ENCODE measurements at regions not wholly inside any gene's neighbourhood (a gene's known extent, or its start where the extent isn't known, plus 50 kb on each side); places are given as distances from the start of the nearest gene placed in this dataset.

DNA sequence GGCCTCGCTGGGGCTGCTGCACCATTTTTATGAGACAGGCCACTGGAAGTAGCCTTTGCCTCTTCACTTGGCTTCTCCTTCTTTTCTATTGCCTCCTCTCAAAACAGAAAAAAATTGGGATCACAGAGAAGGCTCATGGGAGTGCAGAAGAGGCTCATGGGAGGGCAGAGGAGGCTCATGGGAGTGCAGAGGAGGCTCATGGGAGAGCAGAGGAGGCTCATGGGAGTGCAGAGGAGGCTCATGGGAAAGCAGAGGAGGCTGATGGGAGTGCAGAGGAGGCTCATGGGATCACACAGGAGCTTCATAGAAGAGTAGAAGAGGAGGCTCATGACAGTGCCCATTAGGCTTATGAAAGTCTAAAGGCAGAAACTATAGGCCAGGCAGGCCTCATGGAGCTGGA lies 211.2 kb downstream of the IRF8 start:
- DNase-seq = no peak

DNA sequence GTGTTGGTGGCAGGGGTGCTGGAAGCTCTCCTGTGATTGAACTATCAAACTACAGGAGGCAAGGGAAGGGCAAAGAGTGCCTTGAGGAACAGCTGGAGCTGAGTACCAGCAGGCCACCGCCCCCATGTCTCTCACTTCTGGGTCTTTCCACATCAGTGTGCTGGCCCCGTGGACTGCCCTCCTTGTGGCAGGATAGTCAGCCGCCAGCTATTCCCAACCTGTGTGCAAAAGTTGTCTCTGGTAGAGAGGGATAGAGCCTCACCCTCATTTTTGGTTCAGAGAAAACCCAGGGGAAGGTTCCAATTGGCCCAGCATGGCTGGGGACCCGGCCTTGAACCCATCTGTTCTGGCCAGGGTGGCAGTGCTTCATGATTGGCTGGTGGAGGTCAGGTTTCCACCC lies 211.8 kb downstream of the IRF8 start:
- DNase-seq = no peak

DNA sequence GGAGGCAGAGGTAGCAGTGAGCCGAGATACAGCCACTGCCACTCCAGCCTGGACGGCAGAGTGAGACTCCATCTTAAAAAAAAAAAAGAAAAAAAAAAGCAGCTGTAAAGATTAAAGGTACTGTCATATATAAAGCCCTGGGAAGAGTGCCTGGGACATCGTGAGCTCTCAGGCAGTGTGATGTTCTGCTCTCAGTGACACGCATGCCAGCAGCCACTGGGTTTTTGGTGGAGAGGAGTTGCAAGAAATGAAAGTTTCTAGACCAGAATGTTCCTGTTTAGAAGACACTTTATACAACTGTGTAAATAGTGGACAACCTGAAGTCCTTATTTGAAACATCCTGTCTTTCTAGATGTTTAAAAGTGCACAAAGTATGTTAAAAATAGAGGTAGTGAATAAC lies 213.2 kb downstream of the IRF8 start:
- no peak for DNase-seq

DNA sequence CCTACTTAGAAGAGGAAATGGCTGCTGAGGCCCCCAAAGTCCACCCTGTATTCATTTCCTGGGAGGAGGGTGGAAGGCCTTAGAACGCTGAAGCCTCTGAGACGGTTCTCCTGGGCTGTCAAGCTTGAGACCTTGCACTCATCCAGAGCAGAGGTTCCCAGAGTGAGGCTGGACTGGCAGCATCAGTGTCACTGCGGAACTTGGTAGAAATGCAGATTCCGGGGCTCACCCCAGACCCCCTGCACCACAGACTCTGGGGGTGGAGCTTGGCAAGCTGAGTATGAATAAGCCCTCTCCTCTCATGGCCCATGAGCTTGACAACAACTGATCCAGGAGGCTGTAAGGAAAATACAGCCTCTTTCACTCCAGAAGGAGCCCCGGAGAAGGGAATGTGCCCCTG lies 218.3 kb downstream of the IRF8 start:
- no peak for DNase-seq

DNA sequence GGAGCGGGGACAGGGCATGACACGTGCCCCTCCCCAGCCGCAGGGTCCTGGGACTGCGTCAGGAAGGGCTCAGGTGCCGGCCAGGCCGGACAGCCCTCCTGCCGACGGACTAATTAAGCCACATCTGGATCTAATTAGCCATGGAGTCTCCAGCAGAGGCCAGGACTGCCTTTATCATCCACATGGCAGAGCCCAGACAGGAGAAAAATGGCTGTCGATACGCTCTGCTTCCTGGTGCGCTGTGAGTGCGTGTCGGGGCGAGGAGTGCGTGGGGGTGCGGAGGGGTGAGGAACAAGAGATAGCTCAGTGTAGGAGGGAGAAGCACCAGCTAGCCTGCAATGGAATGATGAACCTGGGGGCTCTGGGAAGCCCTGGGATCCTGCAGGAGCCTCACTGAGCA lies 218.8 kb downstream of the IRF8 start:
- peak in 1 of 3 donors; percentile 16 for DNase-seq

DNA sequence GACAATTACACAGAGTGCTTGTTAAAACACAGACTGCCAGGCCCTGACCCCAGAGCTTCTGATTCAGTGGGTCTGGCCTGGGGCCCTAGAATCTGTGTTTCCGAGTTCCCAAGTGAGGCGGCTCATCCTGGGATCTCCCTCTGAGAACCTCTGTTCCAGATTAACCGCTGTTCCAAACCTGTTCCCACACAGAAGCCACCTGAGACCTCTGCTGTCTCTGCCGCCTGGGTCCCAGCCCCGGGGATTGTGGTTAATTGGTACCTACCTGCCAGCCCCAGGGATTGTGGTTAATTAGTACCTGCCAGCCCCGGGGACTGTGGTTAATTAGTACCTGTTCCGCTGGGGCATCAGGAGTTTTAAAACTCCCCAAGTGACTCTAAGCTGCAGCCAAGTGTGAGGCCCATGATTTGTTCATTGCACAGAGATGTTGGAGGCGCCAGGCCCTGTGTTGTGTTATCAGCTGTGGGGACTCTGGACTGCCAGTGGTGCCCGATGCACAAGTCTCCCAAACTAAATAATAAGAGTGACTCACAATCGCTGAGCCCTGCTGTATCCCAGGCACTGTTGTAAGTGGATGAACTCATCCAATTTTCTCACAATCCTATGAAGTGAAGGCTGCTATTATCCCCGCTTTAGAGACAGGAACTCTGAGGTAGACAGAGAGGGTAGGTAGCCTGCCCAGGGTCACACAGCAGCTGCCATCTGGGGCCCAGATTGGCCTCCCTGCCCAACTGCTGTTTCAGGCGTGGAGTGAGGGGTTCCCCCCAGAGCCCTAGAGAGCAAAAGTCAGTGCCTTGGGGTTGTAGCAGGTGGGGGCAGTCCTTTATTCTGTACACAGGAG lies 219.7 kb downstream of the IRF8 start:
- no peak for DNase-seq

DNA sequence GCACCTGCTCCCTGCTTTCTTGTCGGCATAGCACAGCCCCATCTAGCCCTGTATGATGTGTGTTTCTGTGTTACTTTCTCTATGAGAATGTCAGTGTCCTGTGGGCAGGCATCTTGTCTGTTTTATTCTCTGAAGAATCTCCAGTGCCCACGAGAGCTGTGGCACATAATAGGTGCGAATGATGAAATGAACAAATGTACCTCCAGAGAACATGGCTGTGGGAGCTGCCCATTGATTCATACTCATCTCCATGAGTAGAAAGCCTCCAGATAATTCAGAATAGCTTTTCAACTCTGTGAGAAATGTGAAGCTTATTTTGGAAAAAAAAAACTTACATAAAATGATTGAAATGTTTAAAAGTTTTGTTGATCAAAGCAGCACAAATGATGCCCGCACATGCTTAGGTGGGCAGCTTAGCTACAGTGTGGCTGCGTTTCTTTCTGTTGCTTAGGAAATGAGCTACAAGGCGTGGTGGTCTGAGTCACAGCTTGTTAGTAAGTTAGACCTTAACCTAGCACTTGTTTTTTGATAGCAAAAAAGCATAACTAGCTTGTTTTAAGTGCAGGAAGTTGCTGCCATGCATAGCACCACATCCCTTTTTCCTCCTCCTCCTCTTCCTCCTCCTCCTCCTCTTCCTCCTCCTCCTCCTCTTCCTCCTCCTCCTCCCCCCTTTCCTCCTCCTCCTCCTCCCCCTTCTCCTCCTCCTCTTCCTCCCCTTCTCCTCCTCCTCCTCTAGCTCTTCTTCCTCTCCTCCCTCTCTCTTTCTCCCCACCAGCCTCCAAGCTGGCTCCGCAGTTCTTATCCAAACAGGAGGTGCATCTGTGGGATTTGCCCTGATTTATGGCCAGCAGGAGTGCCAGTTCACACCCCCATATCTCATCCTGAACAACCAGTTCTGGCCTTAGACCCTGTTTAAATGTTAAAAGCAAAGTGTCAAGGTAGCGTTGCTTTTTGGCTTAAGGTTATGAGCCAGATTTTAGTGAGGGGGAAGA lies 221.5 kb downstream of the IRF8 start:
- no peak for DNase-seq

DNA sequence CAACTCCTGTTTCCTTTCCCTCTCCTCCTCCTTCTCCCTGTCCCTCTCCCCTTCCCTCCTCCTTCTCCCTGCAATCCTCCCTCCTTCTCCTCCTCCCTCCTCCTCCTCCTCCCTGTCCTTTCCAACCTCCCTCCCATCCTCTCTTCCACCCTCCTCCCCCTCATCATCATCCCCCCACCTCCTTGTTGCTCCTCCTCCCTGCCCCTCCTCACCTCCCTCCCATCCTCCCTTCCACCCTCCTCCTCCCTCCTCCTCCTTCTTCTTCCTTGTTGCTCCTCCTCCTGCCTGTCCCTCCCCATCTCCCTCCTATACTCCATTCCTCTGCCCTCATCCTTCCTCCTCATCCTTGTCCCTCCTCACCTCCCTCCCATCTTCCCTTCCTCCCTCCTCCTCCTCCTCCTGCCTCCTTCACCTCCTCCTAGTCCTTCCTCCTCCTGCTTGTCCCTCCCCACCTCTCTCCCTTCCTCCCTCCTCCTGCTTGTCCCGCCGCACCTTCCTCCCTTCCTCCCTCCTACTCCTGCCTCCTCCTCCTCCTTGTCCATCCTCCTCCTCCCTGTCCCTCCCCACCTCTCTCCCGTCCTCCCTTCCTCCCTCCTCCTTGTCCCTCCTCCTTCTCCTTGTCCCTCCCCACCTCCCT lies 222.5 kb downstream of the IRF8 start:
- no peak for DNase-seq

DNA sequence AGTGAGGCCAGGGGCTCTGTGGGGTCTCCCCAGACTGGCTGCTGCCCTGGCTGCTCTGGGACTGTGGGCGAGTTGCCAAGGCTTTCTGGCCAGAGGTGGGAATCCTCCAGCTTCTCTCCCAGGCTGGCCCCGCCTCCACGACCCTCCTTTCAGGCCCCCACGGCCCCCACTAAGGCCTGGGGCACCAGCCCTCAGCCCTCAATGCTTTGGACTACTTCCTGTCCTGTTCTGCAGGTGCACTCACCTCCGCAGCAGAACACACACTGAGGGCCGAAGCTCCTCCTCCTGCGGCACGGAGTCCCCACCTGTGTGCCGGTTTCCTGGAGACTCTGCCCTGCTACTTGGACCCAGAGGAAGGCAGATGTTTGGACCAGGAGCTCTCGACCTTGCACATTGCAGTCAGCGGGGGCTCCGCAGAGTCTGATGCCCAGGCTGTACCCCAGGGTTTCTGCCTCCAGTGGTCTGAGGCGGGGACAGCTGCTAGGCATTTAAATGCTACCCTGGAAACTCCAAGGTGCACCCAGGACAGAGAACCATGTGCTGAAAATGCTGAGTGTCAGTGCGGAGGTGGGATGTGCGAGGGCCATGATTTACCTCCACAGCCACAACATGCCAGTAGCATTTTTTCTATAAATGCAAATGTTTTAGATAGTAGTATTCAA lies 223.8 kb downstream of the IRF8 start:
- DNase-seq = no peak

DNA sequence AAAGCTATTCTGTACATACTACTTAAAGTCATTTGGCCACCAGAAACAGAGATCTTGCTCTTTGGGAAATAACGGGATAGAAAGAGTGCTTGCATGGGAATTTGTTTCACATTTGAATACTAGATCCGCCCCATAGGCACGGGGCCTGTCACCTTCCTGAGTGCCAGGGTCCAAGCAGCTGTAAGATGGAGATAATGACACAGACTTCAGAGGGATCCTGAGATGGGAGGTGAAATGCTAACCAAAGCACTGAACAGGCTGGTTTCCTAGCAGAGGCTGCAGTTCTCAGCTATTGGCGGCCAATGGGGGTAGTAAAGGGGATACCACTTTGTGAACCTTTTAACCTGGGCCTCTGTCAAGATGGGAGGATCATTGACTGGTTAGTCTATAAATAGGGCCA lies 225.4 kb downstream of the IRF8 start:
- no peak for DNase-seq

DNA sequence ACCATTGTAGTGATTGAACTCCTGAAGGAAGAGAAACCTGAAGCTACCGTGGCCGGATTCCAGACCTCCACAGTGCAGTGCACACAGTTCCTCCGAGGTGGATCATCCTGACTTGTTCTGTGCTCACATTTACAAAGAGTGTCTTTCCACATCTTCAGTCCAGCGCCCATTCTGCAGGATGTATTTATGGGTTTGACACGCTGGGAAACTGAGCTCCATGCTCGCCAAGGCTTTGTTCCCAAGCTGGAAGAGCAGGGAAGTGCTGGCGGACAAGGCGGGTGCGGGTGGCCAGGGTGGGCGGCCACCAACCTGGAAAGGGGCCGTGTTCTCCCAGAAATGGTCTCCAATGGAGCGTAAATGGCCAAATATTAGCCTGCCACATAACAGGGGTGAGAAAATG lies 227.9 kb downstream of the IRF8 start:
- DNase-seq = no peak

DNA sequence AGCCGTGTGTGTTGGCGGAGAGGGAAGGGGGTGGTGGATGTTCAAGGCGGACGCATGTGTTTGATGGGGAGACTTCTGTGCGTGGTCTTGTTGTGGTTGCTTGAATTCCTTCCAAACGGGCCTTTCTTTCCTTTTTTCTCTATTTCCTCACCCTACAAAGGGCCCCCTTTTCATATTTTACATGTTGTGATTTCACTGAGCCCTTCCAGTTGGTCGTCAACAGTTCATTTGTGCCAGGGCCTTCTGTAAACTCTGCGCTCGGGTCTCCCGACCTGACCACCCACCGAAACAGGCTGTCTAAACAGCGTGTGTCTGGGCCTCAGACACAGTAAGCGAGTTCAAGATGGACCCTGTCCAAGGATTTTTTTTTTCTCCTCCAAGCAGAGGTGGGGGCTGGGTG lies 228.4 kb downstream of the IRF8 start:
- no peak for DNase-seq

DNA sequence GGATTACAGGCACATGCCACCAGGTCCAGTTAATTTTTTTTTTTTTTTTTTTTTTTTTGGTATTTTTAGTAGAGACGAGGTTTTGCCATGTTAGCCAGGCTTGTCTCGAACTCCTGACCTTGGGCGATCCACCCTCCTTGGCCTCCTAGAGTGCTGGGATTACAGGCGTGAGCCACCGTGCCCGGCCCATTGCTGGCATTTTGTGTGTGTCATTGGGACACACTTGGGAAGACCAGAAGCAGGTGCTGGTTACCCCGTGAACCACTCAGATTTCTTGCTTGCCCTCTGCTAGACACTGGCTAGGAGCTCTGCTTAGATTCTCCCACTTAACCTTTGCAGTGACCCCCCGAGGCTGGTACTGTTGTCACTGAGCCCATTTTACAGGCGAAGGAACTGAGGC lies 229.3 kb downstream of the IRF8 start:
- DNase-seq = no peak

DNA sequence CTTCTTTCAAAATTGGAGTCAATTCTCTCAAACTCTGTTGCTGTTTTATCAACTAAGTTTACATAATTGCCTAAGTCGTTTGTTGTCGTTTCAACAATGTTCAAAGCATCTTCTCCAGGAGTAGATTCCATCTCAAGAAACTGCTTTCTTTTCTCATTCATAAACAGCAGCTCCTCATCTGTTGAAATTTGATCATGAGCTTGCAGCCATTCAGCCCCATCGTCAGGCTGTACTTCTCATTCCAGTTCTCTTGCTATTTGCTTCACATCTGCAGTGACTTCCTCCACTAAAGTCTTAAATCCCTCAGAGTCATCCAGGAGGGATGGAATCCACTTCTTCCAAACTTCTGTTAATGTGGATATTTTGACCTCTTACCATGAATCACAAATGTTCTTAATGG lies 230.6 kb downstream of the IRF8 start:
- DNase-seq = peak in 1 of 3 donors; percentile 32

DNA sequence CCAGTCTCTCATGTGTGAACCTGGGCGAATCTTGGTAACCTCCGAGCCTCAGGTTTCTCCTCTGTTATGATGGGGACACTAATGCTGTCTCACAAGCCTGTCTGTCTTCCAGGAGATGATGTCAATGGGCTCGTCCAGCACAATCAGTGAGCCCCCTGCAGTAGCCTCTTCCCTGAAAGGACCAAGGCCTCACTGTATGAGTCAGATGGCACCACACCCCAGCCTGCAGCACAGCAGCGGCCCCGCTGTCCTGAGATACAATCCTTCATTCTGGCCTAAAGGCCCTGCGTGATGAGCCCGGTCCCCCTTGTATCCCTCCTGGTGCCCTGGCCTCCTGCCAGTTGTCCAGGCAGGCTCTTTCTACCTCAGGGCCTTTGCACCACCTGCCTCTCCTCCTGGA lies 234.4 kb downstream of the IRF8 start:
- DNase-seq = no peak

DNA sequence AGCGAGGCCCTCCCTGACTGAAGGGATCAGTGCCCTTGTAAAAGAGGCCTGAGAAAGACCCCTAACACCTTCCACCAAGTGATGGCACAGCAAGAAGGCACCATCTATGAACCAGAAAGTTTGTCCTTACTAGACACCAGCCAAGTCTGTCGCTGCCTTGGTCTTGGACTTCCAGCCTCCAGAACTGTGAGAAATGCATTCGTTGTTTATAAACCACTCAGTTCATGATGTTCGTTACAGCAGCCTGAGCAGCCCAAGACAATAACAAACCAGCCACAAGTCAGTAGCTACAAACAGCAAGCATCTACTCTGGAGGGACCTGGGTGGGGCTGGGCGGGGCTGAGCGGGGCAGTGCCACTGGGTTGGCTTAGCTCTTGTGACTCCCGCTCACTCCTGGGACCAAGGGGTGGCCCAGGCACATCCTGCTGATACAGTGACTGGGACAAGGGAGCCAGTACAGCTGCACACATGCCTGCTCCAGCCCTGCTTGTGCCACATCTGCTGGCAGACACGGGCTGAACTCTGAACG lies 234.9 kb downstream of the IRF8 start:
- no peak for DNase-seq

DNA sequence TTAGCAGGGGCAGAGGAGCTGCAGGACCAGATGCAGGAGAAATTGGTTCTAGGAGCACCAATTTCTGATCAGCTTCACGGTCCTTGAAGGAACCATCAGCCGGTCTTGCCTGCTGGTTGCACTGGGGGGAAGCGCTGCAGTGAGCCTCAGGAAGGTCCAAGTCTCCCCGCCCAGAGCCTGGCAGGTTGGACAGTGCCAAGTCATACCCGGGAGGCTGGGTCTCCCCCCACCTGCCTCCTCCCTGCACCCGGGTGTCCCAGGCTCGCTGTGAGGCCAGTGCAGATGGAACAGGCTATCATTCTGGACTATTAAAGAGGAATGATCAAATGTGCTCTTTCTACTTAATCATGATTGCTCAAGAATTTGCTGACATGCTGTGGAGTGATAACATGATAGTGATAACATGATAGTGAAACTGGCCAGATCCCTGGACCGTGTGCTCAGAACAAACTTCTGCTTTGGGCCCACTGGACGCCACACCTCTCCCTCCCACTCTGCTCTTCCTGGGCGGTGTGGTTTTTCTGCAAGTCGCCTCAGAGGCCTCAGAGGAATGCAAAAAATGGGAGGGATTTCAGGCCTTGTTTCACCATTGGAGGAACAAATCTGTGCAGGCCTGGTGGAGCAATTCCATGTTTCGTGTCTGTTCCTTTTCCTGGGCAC lies 236.0 kb downstream of the IRF8 start:
- no peak for DNase-seq

DNA sequence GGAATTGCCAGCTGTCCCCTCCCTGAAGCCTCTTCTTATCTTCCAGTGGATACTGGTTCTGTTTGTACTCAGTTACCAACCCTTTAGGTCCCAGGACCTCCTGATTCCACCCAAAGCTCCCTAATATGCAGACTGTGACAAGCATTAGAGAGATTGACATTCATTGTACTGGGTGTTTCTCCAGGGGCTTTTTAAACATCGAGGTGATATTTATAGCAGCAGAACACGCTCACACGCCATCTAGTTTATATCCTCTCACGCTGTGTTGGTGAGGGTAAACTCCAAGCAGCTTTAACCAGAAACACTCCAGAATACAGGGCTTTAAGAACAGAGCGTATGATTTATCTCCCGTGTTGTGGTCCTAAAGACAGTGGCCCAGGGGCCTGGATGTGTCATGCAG lies 238.4 kb downstream of the IRF8 start:
- DNase-seq = no peak

DNA sequence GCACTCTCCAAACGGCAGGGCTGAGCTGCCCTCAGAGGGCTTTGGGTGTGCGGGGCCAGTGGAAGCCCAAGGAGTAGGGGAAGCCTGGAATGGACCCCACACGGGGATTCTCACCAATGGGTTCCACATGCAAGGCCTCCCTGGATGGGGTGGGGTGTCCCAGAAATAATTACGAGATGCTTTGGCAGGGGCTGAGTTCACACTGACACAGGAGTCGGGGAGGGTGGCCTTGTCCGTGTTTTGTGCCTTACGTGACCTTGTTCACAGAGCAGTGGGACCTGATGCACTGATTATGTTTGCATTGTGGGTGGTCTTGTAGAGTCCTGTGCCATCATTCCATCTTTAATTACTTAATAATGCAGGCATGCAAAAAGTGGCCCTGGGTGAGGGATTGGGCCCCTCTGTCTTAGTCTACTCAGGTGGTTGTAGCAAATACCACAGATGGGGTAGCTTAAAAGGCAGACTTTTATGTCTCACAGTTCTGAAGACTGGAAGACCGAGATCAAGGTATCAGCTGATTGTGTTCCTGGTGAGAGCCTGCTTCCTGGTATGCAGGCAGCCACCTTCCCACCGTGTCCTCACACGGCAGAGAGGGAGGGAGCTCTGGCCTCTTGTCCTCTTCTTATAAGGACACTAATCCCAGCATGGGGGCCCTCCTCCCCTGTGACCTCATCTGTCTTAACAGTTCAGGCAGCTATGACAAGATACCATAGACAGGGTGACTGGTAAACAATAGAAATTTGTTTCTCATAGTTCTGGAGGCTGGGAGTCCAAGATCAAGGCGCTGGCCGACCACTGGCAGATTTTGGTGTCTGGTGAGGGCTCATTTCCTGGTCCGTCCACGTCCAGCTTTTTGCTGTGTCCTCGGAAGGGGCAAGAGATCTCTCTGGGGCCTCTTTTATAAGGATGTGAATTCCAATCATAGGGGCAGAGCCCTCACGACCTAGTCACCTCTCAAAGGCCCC lies 239.4 kb downstream of the IRF8 start:
- no peak for DNase-seq

DNA sequence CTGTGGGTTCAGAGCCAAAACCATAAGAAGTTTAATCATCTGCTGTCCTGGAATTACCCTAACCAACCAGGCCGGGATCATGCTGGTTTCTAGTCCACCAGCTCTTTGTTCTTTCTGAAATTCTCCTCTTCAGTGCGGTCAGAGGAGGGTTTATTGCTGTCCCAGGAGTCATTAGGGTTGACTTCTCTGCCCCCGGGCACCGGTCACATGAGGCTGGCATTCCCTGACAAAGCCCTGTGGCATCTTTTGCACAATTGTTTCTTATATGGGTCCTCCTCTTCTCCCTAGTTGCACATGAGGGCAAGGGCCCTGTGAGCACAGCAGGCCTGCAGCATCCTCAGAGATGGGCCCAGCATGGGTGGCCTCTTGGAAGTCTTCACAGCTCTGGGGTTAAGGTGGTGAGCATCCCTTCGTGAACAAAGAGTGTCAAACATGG lies 243.9 kb downstream of the IRF8 start:
- no peak for DNase-seq

Measured in muscle of back (tissue), 3 donors.